Suprapubic skin (tissue), 4 donors: ENCODE measurements at regions not wholly inside any gene's neighbourhood (a gene's known extent, or its start where the extent isn't known, plus 50 kb on each side); places are given as distances from the start of the nearest gene placed in this dataset.
"Not testable (repeated sequence)": the region's sequence is repeated elsewhere in the genome, so short reads cannot be mapped to it uniquely, and the experiment has no call there.

Source experiments
- DNase-seq, 2 donors: peaks; one replicate each; pipeline ENCODE4 v3.0.0-alpha.2; 2019; ENCODE audit warnings: low spot score in 2 of 2
- H3K27ac ChIP-seq: fragments of 200-600 bp; sonication (generic); one replicate; pipeline ENCODE4 v1.5.1; 2019
- H3K27me3 ChIP-seq: fragments of 200-600 bp; sonication (generic); one replicate; pipeline ENCODE4 v1.5.1; 2019
- H3K36me3 ChIP-seq: fragments of 200-600 bp; sonication (generic); one replicate; pipeline ENCODE4 v1.5.1; 2019
- H3K4me1 ChIP-seq: fragments of 200-600 bp; sonication (generic); one replicate; pipeline ENCODE4 v1.5.1; 2019
- H3K4me3 ChIP-seq: fragments of 200-600 bp; sonication (generic); one replicate; pipeline ENCODE4 v1.5.1; 2019; ENCODE audit warnings: mild to moderate bottlenecking
- H3K9me3 ChIP-seq: fragments of 200-600 bp; sonication (generic); one replicate; pipeline ENCODE4 v1.5.1; 2019
- EP300 ChIP-seq: sonication (generic); formaldehyde crosslinking; IDR thresholded peaks from one replicate; pipeline ENCODE4 v1.6.1; 2017; ENCODE audit warnings: antibody characterized with exemption
- POLR2A ChIP-seq, 2 donors: fragments of 450-650 bp; IDR thresholded peaks; one replicate each; pipeline ENCODE4 v1.6.1; 2017; ENCODE audit warnings: antibody characterized with exemption in 2 of 2, mild to moderate bottlenecking in 2 of 2, moderate library complexity in 2 of 2
- POLR2AphosphoS5 ChIP-seq, 3 donors: sonication (generic); formaldehyde crosslinking; IDR thresholded peaks; one replicate each; pipeline ENCODE4 v1.6.1; 2017; ENCODE audit warnings: antibody characterized with exemption in 3 of 3
- WGBS: methylation state at CpG from one replicate; pipeline ENCODE4 v1.1.5; 2018; 5-methylcytosine and 5-hydroxymethylcytosine counted together
- TF ChIP-seq, protein P1 (sequence below), 2 donors: fragments of 200-600 bp in 1 of 2; fragments of 450-650 bp in 1 of 2; sonication (generic) in 1 of 2; IDR thresholded peaks; one replicate each; pipeline ENCODE4 v1.5.1; 2016 to 2019; ENCODE audit warnings: antibody characterized with exemption in 2 of 2, mild to moderate bottlenecking in 1 of 2, moderate library complexity in 1 of 2

DNA sequence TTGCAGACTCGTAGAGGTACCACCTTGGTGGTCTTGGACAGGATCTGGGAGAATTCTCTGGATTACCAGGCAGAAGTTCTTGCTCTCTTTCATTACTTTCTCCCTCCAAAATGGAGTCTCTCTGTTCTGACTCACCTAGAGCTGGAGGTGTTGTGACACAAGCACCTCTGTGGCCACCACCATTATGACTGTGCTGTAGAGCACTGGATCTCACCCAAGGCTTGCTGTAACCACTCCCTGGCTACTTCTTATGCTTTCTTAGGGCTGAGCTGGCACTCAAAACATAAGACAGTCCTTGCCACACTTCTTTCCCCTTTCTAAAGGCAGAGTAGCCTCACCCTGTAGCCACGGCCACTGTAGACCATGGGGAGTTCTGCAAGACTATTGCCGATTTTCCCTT lies 296.6 kb upstream of the DIPK2B start:
- WGBS, result 89% methylated on average over 3 of the region's 3 CpGs
- H3K36me3 ChIP-seq, result no peaks in the 10 kb centered on the region
- no peaks in the 10 kb centered on the region for H3K27me3 ChIP-seq
- no peak for DNase-seq
- no peak overlapping the region for H3K27ac ChIP-seq
- H3K4me1 ChIP-seq, result no peaks in the 10 kb centered on the region
- H3K4me3 ChIP-seq, result no peak overlapping the region
- TF ChIP-seq POLR2AphosphoS5 (IDR thresholded peaks at IDR 0.05) (no peak), EP300 (no peak), POLR2A (IDR thresholded peaks at IDR 0.05) (no peak)
- TF ChIP-seq, protein P1, sequence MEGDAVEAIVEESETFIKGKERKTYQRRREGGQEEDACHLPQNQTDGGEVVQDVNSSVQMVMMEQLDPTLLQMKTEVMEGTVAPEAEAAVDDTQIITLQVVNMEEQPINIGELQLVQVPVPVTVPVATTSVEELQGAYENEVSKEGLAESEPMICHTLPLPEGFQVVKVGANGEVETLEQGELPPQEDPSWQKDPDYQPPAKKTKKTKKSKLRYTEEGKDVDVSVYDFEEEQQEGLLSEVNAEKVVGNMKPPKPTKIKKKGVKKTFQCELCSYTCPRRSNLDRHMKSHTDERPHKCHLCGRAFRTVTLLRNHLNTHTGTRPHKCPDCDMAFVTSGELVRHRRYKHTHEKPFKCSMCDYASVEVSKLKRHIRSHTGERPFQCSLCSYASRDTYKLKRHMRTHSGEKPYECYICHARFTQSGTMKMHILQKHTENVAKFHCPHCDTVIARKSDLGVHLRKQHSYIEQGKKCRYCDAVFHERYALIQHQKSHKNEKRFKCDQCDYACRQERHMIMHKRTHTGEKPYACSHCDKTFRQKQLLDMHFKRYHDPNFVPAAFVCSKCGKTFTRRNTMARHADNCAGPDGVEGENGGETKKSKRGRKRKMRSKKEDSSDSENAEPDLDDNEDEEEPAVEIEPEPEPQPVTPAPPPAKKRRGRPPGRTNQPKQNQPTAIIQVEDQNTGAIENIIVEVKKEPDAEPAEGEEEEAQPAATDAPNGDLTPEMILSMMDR (IDR thresholded peaks at IDR 0.05), result no peak
- no peaks in the 10 kb centered on the region for H3K9me3 ChIP-seq

DNA sequence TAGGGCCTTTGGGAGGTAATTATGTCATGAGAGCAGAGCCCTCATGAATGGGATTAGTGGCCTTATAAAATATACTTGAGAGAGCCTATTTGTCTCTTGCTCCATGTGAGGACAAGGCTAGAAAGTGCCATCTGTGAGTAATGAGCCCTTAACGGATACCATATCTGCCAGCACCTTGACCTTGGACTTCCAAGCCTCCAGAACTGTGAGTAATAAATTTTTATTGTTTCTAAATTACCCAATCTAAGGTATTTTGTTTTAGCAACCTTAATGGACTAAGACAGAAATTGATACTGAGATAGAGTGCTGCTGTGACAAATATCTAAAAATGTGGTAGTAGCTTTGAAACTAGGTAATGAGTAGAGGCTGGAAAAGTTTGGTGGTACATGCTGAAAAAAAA lies 285.0 kb upstream of the DIPK2B start:
- Histone ChIP-seq H3K36me3 (no peaks in the 10 kb centered on the region), H3K27ac (no peak overlapping the region), H3K4me3 (no peak overlapping the region), H3K9me3 (no peaks in the 10 kb centered on the region), H3K27me3 (no peaks in the 10 kb centered on the region), H3K4me1 (no peaks in the 10 kb centered on the region)
- no peak for TF ChIP-seq EP300
- TF ChIP-seq POLR2AphosphoS5 (IDR thresholded peaks at IDR 0.05), result no peak
- TF ChIP-seq, protein P1 (IDR thresholded peaks at IDR 0.05), result no peak
- TF ChIP-seq POLR2A (IDR thresholded peaks at IDR 0.05), result no peak
- 69% methylated on average over 1 of the region's 1 CpG for WGBS
- DNase-seq, result no peak

DNA sequence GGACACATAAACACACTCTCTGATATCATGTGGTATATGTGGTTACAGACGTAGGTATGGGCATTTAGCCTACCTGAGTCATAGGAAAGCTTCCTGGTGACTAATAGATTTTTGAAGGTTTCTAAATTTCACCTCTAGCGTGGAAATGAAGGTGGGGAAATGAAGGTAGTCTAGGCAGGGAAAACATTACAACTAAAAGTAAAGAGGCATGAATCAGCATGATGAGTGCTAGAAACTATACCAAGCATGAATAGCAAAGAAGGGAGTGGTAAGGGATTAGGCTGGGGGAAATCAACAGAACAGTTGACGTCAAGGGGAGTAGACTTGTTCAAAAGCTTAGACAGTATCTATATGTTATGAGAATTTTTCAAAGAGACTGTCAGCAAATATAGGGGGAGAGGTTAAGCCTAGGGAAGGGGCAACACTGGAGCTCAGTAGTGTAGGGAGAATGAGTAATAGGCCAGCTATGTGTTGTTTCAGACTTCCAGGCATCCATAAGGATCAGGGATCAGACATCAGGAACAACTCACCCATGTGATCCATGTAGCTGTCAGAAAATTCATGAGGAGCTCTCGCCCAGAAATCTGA lies 279.3 kb upstream of the DIPK2B start:
- Histone ChIP-seq H3K4me1 (no peaks in the 10 kb centered on the region), H3K36me3 (no peaks in the 10 kb centered on the region), H3K27me3 (no peaks in the 10 kb centered on the region), H3K9me3 (no peaks in the 10 kb centered on the region), H3K27ac (no peak overlapping the region), H3K4me3 (no peak overlapping the region)
- TF ChIP-seq POLR2AphosphoS5 (IDR thresholded peaks at IDR 0.05) (no peak), POLR2A (IDR thresholded peaks at IDR 0.05) (no peak), EP300 (no peak)
- TF ChIP-seq, protein P1 (IDR thresholded peaks at IDR 0.05), result no peak
- DNase-seq, result no peak
- WGBS, result 56% methylated on average over 4 of the region's 4 CpGs

DNA sequence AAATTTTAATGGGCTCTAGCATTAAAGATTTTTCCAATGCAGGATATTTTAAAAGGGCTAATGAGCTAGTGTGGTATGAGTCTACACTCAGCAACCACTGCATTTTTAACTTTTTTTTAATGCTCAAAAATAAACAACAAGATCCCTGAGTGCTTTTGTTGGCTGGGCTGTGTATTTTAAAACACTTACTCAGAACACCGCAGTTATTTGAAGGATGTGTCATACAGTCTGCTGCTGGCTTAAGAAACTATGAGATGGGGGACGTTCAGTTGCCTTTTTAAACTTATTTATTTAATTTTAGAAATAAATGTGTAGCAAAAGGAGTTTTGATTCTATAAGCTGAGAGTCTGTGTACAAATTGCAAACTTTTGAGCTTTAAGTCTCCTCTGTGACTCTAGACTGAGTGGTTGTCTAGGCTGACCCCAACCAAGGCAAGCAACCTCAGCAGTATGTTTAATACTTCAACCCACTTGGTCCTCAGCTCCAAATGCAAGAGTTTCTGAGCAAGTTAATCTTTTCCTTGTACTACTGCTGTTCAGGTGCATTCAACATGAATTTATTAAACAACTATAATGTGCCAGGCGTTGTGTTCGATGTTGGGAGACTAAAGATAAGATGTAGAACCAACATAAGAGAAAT lies 278.6 kb upstream of the DIPK2B start:
- Histone ChIP-seq H3K27ac (no peak overlapping the region), H3K4me3 (no peak overlapping the region), H3K27me3 (no peaks in the 10 kb centered on the region), H3K4me1 (no peaks in the 10 kb centered on the region), H3K36me3 (no peaks in the 10 kb centered on the region), H3K9me3 (no peaks in the 10 kb centered on the region)
- WGBS, result 74% methylated on average over 4 of the region's 4 CpGs
- no peak for DNase-seq
- TF ChIP-seq POLR2AphosphoS5 (IDR thresholded peaks at IDR 0.05) (no peak), POLR2A (IDR thresholded peaks at IDR 0.05) (no peak), EP300 (no peak)
- TF ChIP-seq, protein P1 (IDR thresholded peaks at IDR 0.05), result no peak

DNA sequence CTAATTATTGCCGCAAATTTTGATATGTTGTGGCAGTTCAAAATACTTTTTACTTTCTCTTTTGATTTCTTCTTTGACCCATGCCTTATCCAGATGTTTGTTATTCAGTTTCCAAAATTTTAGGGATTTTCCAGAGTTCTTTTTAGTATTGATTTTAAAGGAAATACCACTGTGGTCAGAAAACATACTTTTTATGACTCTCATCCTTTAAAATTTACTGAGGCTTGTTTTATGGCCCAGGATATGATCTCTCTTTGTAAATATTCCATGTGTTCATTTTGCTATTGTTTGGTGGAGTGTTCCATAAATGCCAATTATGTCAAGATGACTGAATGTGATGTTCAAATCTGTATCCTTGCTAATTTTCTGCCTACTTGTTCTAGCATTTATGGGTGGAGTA lies 272.3 kb upstream of the DIPK2B start:
- H3K27me3 ChIP-seq, result no peaks in the 10 kb centered on the region
- H3K4me1 ChIP-seq, result no peaks in the 10 kb centered on the region
- no peaks in the 10 kb centered on the region for H3K9me3 ChIP-seq
- no peak overlapping the region for H3K4me3 ChIP-seq
- DNase-seq, result no peak
- no peaks in the 10 kb centered on the region for H3K36me3 ChIP-seq
- 58% methylated on average over 1 of the region's 1 CpG for WGBS
- TF ChIP-seq POLR2A (IDR thresholded peaks at IDR 0.05), result no peak
- TF ChIP-seq, protein P1 (IDR thresholded peaks at IDR 0.05), result no peak
- H3K27ac ChIP-seq, result no peak overlapping the region

DNA sequence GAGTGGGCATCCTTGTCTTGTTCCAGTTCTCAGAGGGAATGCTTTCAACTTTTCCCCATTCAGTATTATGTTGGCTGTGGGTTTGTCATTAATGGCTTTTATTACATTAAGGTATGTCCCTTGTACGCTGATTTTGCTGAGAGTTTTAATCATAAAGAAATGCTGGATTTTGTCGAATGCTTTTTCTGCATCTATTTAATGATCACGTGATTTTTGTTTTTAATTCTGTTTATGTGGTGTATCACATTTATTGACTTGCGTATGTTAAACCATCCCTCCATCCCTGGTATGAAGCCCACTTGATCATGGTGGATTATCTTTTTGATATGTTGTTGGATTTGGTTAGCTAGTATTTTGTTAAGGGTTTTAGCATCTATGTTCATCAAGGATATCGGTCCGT lies 266.9 kb upstream of the DIPK2B start:
- DNase-seq, H3K27ac ChIP-seq, H3K27me3 ChIP-seq, H3K4me3 ChIP-seq, H3K4me1 ChIP-seq, H3K36me3 ChIP-seq, H3K9me3 ChIP-seq: not testable (repeated sequence)
- WGBS, result 90% methylated on average over 6 of the region's 6 CpGs

DNA sequence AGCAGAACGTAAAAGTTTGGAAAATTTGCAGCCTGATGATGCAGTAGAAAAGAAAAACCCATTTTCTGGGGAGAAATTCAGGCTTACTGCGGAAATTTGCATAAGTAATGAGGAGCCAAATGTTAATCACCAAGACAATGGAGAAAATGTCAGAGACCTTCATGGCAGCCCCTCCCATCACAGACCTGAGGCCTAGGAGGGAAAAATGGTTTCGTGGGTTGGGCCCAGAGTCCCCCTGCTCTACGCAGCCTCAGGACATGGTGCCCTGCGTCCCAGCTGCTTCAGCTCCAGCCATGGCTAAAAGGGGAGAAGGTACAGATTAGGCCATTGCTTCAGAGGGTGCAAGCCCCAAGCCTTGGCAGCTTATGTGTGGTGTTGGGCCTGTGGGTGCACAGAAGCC lies 255.1 kb upstream of the DIPK2B start:
- H3K4me1 ChIP-seq, DNase-seq, H3K27ac ChIP-seq, H3K9me3 ChIP-seq, H3K27me3 ChIP-seq, H3K4me3 ChIP-seq, H3K36me3 ChIP-seq: not testable (repeated sequence)
- 71% methylated on average over 5 of the region's 5 CpGs for WGBS
